ENCODE measurements at regions not wholly inside any gene's neighbourhood (a gene's known extent, or its start where the extent isn't known, plus 50 kb on each side); places are given as distances from the start of the nearest gene placed in this dataset.

DNA sequence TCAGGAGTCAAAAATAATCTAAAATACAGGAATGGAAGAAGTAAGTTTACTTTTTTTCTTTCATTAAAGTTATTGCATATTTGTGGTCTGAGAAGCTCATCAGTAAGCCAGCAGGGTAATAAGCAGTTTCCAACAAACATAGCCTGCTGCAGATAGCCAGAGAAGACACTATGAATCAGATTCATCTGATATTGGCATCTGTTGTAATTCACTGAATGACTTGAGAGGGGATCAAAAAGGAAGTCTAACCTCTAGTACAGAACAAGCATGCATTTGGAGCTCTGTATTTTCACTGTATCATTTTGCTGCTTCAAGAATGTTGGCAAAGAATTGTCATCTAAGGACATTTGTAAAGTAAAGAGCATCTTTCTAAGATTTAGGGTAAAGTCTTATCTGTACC lies 53.8 kb upstream of the UFL1 start:
- TF ChIP-seq EZH2 (IDR thresholded peaks at IDR 0.05; ENCODE audit: insufficient read depth, poor library complexity, severe bottlenecking) (no peak), EZH2phosphoT487 (IDR thresholded peaks at IDR 0.05; ENCODE audit: insufficient read depth, low read depth) (no peak)

Data from GM23248 (cell line).